ENCODE measurements at regions not wholly inside any gene's neighbourhood (a gene's known extent, or its start where the extent isn't known, plus 50 kb on each side); places are given as distances from the start of the nearest gene placed in this dataset.
"Not testable (repeated sequence)": the region's sequence is repeated elsewhere in the genome, so short reads cannot be mapped to it uniquely, and the experiment has no call there.

DNA sequence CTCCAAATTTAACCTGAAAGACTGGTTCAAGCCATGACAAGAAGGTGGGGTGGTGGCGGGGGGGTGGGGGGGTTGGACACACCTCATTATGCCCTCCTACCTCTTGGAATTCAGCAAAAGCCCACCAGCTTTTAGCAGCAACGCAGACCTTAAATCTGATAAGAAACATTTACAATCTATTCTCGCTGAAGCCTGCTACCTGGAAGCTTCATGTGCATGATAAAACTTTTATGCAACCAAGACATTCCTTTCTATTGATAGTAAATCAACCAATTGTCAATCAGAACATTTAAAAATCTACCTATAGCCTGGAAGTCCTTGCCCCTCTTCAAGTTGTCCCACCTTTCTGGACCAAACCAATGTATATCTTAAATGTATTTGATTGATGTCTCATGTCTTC is 113.6 kb upstream of the FAM98A start:
- no peak for DNase-seq

DNA sequence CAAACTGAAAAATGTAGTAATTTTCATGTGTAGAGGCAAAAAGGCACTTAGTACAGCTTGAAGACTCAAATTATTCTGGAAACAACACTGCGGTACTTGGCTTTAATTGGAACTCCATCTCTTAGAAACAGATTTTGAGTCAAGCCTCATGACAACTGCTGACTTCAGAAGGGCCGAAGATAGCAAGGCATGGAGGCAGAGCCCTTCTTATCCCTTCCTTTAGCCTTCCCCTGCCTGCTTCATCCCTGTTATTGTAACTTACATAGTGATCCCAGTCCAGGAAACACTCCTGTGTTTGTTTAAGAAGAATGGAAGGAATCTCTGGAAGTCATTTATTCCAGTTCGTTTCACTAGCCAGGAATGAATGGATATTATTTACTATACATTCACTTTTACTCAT is 110.9 kb upstream of the FAM98A start:
- no peak for DNase-seq

DNA sequence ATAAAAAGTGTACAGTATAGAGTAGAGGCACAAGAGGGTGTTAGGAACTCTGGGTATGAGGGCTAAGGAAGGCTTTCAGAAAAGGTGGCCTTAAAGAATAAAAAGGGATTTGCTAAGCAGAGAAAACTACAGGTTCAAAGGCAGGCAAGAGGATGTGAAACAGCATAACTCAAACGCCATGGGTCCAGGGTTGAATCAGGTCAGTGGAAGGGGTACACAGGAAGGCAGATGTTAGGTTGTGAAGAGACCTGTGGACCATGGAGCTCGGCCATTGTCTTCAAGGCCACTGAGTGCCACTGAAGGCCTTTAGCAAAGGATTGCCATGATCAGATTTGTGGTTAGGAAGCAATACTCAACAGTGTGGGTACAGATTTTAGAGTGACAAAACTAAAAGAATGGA is 108.2 kb upstream of the FAM98A start:
- no peak for DNase-seq

DNA sequence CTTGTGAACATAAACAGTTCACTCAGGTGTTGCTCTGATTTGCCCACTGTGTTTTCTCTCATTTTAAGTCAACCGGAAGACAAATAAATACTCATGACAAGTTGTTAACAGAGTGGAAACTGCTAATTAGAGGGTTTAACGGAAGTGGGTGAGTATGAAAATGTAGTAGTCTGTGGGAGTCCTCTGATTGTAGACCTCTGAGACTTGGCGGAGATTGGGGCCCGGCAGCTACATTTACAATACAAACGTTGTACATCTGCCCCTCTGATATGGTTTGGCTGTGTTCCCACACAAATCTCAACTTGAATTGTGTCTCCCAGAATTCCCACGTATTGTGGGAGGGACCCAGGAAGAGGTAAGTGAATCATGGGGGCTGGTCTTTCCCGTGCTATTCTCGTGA is 107.3 kb upstream of the FAM98A start:
- DNase-seq: no peak

DNA sequence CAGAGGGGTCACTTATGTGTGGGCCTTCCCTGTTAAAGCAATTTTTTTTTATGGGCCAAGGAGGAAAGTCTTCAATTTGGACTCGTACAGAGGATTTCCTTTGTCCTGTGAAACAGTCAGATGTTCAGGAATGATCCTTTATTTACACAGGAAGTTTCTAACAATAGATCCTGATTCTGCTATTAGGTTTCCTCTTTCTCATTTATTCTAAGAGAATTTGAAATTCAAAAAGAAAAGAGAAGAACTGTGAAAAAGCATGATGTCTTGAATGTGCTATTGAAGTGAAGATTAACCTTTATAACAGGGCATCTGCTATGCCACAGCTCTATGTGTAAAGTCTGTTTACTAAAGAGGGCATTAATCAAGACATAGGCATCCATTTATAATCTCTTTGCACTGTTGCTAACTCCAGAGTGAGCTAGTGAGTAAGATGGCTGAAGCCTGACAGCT is 105.3 kb upstream of the FAM98A start:
- DNase-seq: no peak

DNA sequence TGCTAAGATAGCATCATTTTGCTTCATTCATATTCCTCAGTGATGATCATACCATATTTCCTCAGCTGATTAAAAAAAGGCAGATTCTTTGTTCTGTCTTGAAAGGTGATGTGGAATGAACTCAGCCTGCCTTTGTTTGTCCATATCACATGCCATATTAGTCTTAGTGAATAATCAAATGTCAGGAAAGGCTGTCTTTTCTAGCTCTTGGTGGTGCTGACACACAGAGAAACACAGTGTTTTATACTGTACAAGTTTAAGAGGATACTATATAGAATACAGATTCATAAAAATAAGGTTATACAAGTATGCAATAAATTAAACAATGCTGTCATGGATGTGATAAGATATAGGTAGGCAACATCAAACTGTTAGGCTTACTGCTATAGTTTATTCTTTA is 97.1 kb upstream of the FAM98A start:
- no peak for DNase-seq

DNA sequence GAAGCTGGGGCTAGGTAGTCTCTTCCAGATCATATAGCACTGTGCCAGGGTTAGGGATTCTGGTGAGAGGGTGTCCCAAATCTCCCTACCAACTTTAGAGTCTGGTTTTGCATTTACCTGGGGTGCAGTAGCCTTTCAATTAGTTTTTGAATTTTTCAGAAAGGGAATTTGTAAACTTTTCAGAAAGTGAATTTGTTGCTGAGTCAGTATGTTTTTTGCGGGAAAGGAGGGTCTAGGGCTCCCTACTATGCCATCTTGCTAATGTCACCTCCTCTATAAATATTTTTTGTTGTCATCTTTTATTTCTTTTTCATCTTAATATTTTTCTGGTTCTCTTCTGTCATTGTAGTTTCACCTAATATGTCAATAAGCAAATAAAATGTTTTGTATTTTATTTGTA is 95.8 kb upstream of the FAM98A start:
- no peak for DNase-seq

DNA sequence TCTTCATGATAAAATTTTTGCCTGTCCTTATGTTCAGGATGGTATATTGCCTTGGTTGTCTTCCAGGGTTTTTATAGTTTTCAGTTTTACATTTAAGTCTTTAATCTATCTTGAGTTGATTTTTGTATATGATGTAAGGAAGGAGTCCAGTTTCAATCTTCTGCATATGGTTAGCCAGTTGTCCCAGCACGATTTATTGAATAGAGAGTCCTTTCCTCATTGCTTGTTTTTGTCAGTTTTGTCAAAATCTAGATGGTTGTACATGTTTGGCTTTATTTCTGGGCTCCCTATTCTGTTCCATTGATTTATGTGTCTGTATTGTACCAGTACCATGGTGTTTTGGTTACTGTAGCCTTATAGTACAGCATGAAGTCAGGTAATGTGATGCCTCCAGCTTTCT is 91.6 kb upstream of the FAM98A start:
- DNase-seq: not testable (repeated sequence)

DNA sequence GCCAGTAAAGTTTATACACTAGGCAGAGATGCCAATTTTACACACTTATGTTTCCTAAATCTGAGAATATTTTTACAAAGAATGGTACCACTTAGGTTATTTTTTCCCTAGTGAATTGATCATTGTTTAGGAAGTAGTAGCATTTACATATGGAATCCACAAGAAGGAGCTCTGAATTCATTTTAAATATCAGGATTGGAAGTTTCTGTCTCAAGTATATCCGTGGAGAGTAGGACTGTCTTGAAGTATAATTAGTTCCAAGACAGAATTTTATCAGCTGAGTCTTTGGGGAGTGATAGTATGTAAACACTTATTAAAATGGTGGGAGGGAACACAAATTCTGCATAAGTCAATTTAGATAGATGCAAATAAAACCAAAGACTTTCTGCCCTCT is 82.3 kb upstream of the FAM98A start:
- DNase-seq: no peak

DNA sequence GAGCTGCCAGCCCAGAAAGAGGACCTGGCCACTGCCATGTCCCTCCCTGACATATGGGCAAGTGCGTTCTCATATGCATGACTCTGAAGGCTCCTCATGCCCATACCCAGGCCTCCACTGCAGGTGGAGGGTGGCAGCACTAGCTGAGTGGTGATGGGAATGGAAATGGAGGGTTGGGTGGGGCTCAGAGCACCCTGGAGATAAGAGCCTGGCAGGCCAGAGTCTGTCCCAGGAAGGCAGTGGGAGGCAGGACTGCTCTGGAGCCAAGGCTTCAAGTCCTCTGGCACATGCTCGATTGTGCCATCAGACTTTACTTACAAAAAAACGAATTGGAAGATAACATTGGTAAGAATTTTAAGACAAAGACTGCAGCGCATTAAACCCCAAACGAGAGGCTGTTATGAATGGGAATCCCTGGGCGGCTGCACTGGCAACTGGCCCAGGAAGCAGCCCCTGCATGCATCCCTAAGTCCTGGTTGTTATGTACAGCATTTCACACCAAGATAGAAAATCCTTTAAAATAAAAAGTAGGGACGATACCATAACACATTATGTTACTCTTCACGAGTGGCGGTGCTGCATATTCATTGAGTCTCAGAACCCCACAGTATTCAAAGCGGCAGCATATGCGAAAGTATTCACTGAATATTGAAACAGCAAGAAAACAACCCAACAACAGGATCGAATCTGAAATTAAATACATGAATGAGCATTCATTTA is 81.7 kb upstream of the FAM98A start:
- DNase-seq: no peak

DNA sequence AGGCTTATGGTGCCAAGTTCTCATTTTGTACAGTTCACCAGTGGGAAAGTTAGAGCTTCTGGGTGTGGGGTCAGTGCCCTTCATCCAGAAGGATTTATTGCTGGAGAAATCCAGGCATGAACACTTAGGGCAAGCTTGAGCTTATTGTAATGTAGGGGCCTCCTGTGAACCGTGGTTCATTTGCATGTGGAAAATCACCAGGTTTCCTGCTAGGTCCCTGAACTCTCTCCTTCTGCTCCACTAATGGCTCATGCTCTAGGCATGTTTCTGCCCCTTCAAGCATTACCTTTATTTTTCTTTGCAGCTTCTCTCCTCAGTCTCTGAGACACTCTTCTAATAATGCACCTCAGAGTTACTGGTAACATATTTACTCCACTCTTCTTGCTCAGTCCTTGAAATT is 79.3 kb upstream of the FAM98A start:
- no peak for DNase-seq

DNA sequence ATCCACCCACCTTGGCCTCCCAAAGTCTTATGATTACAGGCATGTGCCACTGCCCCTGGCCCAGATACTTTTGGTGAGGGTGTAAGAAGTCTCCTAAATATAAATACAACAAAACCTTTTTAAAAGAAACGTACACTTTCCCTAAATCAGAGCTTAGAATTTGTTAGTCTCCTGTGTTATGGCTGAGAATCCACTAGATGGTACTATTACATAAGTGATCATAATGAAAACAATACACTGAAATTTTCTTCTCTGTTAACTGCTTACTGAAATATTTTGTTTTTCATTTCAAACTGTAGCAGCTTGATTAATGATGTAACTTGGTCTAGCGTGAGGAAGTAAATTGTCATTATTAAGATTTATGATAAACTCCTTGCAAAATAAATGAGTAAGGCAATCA is 74.8 kb upstream of the FAM98A start:
- DNase-seq: no peak

DNA sequence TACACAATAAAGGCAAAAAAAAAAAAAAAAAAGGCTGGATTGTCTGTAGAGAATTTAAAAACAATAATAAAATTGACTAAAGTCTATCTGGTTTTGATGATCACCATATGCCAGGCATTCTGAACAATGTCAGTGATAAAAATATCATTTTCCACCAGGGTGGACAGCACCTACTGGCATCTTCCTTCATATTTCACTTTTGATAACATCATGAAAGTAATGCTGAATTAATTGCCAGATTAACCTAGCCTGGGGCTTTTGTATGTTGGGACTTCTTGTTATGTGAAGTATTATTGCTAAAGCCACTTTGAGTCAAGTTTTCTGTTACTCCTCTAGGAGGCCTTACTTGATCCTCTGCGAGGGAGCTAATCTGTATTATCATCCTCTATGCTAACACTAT is 73.8 kb upstream of the FAM98A start:
- DNase-seq: no peak

DNA sequence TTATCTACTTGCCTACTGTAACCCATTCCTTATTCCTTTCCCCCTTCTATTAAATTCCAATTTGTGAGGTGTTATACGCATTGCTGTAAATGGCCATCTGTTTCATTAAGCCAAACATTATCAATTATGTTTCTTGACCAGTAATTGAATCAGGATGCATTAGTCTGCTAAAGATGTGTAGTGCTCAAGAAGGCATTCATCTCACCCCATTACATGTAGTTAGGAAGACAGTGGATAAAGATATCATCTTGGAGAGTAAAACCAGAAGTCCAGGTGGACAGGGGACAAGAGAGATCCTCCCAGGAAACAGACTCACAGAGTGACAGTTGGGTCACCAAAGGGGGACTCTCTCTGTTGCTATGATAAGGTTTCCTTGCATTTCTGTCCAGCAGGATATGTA is 73.3 kb upstream of the FAM98A start:
- DNase-seq: no peak

DNA sequence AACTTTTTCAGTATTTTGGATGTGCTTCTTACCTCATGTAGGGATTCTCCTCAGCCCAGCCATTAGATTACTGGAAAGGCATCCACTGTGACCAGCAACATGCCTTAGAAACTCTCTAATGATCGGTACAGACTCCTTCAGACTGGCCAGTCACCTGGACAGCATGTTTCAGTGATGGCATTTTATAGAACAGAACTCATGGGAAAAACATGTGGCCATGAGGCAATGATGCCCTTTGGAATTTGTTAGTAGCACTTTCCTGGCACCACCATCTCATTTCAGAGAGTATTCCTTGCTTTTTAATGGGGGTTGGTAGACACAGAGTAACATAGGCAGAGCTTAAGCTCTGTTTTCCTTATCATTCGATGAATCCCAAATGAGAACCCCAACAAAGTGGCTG is 72.1 kb upstream of the FAM98A start:
- DNase-seq: no peak

DNA sequence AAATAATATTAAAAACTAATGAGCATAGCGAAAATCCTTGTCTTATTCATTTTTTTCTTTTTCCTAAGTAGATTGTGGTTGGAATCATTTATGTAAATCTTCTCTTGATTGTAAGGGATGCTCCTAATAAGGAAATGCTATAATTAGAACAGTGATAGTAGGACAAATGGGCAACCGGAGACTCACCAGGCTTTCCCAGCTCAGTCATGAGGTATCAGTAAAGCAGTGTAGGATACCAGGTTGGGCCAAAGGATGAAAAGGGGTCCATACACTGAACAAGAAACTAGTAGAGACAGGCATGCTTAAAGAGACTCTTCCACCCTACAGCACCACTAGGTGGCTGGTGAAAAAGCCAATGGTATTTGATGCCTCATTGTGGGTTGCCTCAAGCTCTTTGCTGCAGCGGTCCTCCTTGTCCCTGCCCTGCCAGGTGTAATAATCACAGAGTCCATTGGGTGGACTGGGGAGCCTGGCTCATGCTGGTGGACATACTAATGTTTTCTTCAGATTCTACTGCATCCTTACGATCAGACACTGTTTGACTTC is 71.4 kb upstream of the FAM98A start:
- DNase-seq: no peak

DNA sequence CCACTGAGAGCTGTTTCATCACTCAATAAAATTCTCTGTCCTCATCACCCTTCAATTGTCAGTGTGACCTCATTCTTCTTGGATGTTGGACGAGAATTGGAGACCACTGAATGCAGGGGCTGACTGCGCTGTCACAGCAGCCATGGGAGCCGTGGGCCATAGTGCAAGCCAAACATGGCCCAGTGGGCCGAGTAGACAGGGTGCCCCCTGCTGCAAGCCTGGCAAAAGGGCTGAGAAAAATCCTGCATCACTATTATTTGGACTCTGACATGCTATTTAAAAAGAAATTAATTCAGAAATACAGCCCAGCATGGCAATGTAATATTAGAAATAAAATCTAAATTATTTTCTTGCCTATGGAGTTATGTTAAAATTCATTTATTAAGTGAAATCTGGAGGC is 67.8 kb upstream of the FAM98A start:
- DNase-seq: no peak

DNA sequence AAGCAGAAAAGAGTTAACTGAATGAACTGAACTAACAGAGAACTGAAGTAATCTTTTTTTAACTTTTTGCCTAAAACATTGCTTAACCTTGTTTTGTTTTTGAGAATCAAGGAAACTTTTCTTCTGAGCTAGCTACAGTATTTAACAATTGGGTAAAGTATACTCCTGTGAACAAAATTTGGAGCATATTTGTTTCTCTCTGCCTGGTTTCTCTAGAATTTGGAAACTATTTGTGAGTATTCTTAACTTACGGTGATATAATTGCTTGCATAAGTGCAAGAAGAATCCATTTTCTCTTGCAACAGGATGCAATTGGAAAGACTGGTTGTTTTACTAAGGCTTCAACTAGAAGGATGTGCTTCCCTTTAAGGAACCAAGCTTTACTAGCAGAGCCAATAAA is 65.9 kb upstream of the FAM98A start:
- no peak for DNase-seq

DNA sequence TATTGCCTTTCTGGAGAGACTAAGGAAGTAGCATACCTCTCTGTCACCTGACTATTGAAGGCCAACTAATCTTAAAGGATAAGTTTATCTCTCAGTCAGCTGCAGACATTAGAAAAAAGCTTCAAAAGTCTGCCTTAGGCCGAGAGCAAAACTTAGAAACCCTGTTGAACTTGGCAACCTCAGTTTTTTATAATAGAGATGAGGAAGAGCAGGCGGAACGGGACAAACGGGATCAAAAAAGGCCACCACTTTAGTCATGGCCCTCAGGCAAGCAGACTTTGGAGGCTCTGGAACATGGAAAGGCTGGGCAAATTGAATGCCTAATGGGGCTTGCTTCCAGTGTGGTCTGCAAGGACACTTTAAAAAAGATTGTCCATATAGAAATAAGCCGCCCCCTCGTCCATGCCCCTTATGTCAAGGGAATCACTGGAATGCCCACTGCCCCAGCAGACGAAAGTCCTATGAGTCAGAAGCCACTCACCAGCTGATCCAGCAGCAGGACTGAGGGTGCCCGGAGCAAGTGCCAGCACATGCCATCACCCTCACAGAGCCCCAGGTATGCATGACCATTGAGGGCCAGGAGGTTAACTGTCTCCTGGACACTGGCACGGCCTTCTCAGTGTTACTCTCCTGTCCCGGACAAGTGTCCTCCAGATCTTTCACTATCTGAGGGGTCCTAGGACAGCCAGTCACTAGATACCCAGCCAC is 61.5 kb upstream of the FAM98A start:
- DNase-seq: no peak

DNA sequence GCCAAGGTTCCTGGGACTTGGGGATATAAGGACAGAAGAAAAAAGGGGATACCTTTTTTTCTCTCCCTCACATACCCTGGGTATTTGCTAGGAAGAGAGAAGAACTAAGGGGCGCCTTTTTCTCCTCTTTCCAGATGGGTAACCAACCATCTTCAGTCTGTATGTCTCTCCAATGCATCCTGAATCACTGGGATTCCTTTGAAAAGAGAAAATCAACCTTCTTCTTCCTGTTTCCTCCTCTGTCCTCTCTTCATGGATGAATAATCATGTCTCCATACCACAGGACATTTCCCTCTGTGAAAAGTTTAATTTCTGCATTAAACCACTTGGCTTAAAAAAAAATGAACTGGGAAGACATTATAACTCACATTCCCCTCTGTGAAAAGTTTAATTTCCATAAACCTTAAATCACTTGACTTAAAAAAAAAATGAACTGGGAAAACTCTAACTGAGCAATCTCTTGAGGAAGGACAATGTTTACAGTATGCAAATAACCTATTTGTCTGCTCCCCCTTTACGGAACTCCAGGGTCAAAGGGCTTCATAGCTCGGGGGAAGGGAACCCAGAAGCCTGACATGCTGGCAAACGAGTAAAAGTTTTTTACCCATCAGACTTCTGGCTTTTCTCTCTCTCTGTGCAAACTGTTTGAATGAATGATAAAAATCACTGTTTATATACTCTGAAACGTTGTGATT is 56.7 kb upstream of the FAM98A start:
- DNase-seq: no peak

DNA sequence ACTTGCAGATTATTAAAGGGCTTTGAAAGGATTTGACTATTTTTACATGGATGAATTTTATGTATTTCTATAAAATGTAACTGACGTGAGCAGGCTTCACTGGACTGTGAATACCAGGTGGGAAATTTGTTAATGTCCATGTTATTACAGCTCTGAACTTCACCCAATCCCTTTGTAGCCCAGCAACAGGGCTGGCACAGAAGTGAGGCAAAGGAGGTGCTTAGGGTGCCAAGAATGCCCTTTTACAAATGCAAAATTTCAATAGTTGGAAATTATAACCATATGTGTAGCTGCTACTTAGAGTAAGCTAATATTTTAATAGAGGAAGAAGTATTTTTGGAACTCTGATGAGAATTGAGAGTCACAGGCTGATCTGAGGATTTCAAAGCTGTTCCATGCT is 53.7 kb upstream of the FAM98A start:
- DNase-seq: no peak

DNA sequence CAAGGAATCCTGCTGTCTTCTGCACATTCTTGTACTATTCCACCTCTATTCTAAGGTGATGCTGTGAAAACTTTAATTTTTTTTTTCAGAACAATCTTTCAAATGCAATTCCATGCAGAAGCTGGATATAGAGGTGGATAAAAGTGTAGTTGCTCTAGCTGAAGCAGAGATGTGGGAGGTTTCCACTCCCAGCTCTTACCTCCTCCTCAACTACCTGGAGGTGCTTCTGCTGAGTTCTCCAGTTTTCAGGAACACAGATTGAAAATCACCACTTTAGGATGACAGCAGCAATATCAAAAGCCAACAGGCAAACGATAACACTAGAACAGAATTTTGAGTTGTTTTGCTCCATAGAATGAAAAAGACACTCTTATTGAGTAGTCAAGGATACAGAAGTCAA is 51.1 kb upstream of the FAM98A start:
- DNase-seq: no peak
